ENCODE measurements at regions not wholly inside any gene's neighbourhood (a gene's known extent, or its start where the extent isn't known, plus 50 kb on each side); places are given as distances from the start of the nearest gene placed in this dataset.

GRCh38 chr5:144703776-144704175, 533.1 kb downstream of the KCTD16 start:
- TF ChIP-seq CTCF (conservative IDR thresholded peaks at IDR 0.05; ENCODE audit: low read depth, low read length) (no peak), EZH2 (IDR thresholded peaks at IDR 0.05; ENCODE audit: borderline replicate concordance, low read depth, low read length, poor library complexity, severe bottlenecking) (no peak)

All from A673 (cell line).